LNCAP (cell line): ENCODE measurements at regions not wholly inside any gene's neighbourhood (a gene's known extent, or its start where the extent isn't known, plus 50 kb on each side); places are given as distances from the start of the nearest gene placed in this dataset.

ENCODE experiments used
- TF ChIP-seq, protein P1 (sequence below): fragments of 450-650 bp; IDR thresholded peaks from 2 replicates; pipeline ENCODE4 v1.5.1; 2017; ENCODE audit warnings: mild to moderate bottlenecking

GRCh38 chr16:7967996-7968509 lies 622.3 kb downstream of the TMEM114 start:
- TF ChIP-seq, protein P1, sequence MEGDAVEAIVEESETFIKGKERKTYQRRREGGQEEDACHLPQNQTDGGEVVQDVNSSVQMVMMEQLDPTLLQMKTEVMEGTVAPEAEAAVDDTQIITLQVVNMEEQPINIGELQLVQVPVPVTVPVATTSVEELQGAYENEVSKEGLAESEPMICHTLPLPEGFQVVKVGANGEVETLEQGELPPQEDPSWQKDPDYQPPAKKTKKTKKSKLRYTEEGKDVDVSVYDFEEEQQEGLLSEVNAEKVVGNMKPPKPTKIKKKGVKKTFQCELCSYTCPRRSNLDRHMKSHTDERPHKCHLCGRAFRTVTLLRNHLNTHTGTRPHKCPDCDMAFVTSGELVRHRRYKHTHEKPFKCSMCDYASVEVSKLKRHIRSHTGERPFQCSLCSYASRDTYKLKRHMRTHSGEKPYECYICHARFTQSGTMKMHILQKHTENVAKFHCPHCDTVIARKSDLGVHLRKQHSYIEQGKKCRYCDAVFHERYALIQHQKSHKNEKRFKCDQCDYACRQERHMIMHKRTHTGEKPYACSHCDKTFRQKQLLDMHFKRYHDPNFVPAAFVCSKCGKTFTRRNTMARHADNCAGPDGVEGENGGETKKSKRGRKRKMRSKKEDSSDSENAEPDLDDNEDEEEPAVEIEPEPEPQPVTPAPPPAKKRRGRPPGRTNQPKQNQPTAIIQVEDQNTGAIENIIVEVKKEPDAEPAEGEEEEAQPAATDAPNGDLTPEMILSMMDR: no peak

GRCh38 chr16:7964744-7965143 lies 625.6 kb downstream of the TMEM114 start:
- TF ChIP-seq, protein P1: no peak

DNA sequence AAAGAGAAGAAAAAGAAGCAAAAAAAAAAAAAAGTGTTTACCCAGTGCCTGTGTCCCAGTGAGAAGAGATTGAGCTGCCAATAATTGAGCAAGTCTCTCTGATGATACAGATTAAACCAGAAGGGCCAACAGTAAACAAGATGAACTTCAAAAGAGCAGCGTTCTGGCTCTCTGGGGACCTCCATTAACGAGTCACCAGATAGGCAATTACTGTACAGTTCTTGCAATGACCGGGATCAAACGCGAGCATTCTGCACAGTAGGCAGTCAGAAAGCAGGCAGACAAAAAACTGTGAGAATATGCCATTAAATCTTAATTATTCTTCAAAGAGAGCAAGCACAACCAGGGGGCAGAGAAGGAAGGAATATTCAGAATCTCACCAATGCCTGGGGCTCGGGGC lies 626.1 kb downstream of the TMEM114 start:
- TF ChIP-seq, protein P1: no peak

- TF ChIP-seq, protein P1: no peak
These were observed 628.0 kb downstream of the TMEM114 start for GRCh38 chr16:7962091-7962879.

DNA sequence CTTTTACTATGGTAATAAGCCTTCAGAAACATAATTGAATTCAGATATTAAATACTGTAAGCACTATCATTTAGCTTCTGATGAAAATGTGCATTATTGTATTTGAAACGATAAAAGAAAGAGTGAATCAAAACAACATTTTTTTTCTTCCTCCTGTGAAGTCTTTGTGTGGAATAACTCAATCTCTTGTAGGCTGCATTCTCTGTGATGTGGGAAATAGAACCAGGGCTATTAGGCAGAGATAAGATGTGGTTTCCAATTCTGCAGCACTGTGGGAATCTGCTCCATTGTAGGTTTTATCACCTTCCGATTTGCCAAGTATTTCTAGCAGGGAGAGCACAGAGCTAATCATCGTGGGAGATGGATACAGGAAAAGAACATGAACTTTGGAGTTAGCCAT lies 624.5 kb downstream of the RBFOX1 start:
- TF ChIP-seq, protein P1: no peak

DNA sequence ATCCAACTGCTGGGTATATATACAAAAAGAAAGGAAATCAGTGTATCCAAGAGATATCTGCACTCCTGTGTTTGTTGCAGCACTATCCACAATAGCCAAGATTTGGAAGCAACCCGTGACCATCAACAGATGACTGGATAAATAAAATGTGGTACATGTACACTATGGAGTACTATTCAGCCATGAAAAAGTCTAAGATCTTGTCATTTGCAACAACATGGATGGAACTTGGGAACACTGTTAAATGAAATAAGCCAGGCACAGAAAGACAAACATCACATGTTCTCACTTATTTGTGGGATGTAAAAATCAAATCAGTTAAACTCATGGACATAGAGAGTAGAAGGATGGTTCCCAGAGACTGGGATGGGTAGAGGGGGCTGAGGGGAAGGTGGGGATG lies 620.7 kb downstream of the RBFOX1 start:
- TF ChIP-seq, protein P1: no peak

DNA sequence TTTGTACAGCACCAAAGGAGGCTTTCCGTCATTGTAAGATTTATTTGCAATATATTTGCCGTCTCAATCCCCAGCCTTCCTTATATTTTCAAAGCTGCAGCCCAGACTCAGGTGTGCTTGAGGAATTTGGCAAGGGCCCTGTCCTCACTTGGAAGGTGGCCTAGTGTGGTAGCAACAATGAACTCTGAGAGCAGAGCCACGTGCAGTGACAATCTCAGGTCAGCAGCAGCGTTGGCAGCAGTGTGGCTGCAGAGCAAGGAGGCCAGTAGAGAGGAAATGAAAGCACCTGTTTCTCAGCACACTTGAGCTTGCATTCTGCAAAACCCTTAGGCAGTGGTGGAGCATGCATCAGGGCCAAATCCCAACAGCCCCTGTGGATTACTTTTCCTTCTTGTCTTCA lies 613.5 kb downstream of the RBFOX1 start:
- TF ChIP-seq, protein P1: no peak
